Epithelial cell of proximal tubule (primary cell): ENCODE measurements at regions not wholly inside any gene's neighbourhood (a gene's known extent, or its start where the extent isn't known, plus 50 kb on each side); places are given as distances from the start of the nearest gene placed in this dataset.

Source experiments
- DNase-seq: peaks from one replicate; pipeline ENCODE4 v3.0.0-alpha.2; 2011; ENCODE audit warnings: low read depth
- H3K4me3 ChIP-seq: 2 replicates; pipeline ENCODE4 v1.5.1; 2011; ENCODE audit warnings: low read depth, mild to moderate bottlenecking, low read length
- TF ChIP-seq, protein P1 (sequence below): conservative IDR thresholded peaks from 2 replicates; pipeline ENCODE4 v1.5.1; 2012; ENCODE audit warnings: low read depth, mild to moderate bottlenecking, low read length

GRCh38 chr3:194253270-194253669 lies 97.9 kb downstream of the CPN2 start:
- TF ChIP-seq, protein P1, sequence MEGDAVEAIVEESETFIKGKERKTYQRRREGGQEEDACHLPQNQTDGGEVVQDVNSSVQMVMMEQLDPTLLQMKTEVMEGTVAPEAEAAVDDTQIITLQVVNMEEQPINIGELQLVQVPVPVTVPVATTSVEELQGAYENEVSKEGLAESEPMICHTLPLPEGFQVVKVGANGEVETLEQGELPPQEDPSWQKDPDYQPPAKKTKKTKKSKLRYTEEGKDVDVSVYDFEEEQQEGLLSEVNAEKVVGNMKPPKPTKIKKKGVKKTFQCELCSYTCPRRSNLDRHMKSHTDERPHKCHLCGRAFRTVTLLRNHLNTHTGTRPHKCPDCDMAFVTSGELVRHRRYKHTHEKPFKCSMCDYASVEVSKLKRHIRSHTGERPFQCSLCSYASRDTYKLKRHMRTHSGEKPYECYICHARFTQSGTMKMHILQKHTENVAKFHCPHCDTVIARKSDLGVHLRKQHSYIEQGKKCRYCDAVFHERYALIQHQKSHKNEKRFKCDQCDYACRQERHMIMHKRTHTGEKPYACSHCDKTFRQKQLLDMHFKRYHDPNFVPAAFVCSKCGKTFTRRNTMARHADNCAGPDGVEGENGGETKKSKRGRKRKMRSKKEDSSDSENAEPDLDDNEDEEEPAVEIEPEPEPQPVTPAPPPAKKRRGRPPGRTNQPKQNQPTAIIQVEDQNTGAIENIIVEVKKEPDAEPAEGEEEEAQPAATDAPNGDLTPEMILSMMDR, result no peak
- H3K4me3 ChIP-seq, result no peak overlapping the region
- no peak for DNase-seq

GRCh38 chr3:194254040-194254439 lies 97.1 kb downstream of the CPN2 start:
- DNase-seq, result no peak
- no peak overlapping the region for H3K4me3 ChIP-seq
- TF ChIP-seq, protein P1, result no peak

GRCh38 chr3:194255252-194256039 lies 95.7 kb downstream of the CPN2 start:
- TF ChIP-seq, protein P1, result no peak
- DNase-seq, result no peak

GRCh38 chr3:194256040-194256945 lies 94.8 kb downstream of the CPN2 start:
- DNase-seq, result no peak
- TF ChIP-seq, protein P1, result no peak
- no peak overlapping the region for H3K4me3 ChIP-seq

More at GRCh38 chr3:194255252-194256039, 95.7 kb downstream of the CPN2 start:
- H3K4me3 ChIP-seq, result no peak overlapping the region

- TF ChIP-seq, protein P1, result no peak
- no peak for DNase-seq
- H3K4me3 ChIP-seq, result no peak overlapping the region
Observed at GRCh38 chr3:194257151-194257621, 93.9 kb downstream of the CPN2 start.

GRCh38 chr3:194257916-194258668 lies 93.0 kb downstream of the CPN2 start:
- TF ChIP-seq, protein P1, result no peak
- no peak for DNase-seq
- H3K4me3 ChIP-seq, result no peak overlapping the region
